EH (cell line): ENCODE measurements at regions not wholly inside any gene's neighbourhood (a gene's known extent, or its start where the extent isn't known, plus 50 kb on each side); places are given as distances from the start of the nearest gene placed in this dataset.

ENCODE experiments used
- DNase-seq: peaks from one replicate; pipeline ENCODE4 v3.0.0-alpha.2; 2015; ENCODE audit warnings: low read depth

GRCh38 chr4:138562544-138562991, 320.4 kb upstream of the SLC7A11 start:
- DNase-seq: peak; percentile 84

DNA sequence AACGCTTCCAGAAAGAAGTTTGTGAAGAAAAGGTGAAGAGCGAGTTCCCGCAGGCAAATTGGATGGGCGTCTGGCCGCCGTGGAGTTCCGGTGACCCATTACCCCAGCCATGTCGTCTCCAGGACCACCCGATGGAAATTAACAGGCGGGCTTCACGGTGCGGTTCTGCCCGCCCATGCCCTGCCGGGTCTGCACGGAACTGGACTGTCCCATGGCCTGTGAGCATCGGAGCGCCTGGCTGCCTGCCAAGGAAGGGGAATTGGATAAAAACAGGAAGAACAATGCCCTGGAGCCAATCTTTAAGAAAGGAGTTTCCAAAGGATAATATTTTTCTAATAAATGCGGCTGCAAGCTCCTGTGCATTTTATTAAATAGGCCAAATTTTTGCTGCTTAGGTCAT, 319.8 kb upstream of the SLC7A11 start:
- DNase-seq: no peak

DNA sequence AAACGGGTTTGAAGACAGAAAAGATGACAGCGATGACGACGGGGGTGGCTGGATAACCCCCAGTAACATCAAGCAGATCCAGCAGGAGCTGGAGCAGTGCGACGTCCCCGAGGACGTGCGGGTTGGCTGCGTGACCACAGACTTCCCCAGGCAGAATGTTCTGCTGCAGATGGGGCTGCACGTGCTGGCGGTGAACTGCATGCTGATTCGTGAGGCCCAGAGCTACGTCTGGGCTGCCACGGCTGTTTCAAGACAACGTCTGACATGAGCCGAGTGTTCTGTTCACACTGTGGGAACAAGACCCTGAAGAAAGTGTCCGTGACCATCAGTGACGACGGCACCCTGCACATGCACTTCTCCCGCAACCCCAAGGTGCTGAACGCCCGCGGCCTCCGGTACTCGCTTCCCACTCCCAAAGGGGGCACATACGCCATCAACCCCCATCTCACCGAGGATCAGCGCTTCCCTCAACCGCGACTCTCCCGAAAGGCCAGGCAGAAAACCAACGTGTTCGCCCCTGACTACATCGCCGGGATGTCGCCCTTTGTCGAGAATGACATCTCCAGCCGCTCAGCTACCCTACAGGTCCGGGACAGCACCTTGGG, 319.2 kb upstream of the SLC7A11 start:
- no peak for DNase-seq

GRCh38 chr4:138560448-138560847, 318.3 kb upstream of the SLC7A11 start:
- no peak for DNase-seq

GRCh38 chr4:138558886-138559285, 316.7 kb upstream of the SLC7A11 start:
- DNase-seq: peak; percentile 24

DNA sequence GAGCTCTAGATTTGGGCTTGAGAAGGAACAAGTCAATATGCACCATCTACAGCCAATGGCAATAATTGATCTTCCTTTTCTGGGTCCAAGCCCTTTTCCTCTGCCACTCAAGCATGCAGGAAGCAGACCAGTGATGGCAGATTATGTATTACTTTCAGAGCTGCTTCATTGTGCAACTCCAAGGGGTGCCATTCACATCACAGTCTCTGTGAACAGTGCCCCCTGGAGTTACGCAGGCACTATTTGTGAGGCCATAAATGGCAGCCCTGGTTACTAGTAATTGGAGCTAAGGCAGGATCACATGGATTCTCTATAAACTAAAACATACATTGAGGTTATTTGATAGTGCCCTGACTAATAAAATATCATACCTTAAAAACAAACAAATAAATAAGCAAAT, 313.4 kb upstream of the SLC7A11 start:
- peak; percentile 36 for DNase-seq

DNA sequence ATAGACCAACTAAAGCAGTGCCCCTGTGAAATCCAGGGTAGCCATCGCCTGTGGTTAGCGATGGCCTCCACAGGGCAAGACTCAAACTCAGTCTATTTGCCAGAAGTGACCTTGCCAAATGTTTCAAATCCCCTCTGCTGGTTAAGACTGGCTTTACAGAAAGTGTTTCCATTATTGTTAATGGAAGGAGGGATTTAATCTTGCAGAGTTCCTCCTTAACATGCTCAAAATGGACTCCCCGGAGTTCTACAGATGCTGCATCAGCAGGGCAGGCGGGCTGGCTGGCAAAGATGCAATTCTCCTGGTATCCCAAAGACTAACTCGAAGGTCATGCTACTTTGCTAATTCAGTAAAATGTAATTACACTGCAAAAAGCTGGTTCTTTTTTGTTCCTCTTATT, 313.0 kb upstream of the SLC7A11 start:
- DNase-seq: no peak

- DNase-seq: no peak
These were observed 311.1 kb upstream of the SLC7A11 start for GRCh38 chr4:138553001-138553845.

GRCh38 chr4:138542191-138542776, 300.1 kb upstream of the SLC7A11 start:
- DNase-seq: peak; percentile 54

DNA sequence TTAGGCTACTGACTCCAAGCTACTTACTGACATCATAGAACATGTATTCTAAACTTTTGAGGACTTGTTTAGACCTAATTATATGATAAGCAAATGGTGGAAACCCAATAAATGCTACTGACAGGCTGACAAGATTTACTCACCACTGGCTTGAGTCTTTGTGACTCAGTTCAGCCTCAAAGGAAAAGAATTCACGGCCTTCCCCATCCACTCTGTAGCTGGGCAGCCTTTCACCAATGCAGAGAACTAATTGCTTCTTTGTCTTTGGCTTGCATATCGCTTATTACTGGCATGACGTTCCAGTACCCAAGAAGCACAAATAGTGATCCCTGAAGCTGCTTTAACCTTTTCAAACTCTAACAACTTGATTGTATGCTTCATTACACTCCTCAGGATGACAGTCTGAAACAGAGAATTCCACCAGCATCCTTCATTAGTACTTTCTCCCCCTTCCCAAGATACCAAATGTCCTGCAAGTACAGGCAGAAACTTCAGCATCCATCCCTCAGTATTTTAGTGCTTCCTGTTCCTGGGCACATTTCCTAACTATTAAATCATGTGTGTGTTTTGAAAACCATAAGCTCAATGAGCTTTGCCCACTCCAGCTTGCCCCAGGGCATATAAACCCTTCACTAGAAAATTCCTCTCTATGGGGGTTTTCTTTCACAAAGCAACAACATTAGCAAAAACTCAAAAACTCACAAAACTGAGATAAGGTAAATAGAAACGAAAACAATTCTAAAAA, 298.1 kb upstream of the SLC7A11 start:
- DNase-seq: peak; percentile 88

DNA sequence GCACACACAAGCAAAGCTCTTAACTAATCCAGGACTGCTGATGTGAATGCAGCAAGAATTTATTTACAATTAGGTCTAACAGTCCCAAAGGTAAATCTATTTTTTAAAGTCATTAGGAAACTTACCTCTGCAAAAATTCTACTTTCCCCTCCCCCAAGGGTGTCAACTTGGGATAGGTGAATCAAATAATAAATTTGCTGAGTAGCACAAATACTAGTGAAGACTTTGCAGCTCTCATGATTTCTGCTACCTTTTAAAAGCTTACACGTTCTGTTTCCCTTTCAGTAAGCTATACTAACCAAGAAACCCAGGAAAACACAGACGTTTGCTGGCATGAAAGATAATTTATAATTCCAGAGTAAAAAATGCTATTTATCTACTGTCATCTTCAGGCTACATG, 296.6 kb upstream of the SLC7A11 start:
- DNase-seq: no peak

DNA sequence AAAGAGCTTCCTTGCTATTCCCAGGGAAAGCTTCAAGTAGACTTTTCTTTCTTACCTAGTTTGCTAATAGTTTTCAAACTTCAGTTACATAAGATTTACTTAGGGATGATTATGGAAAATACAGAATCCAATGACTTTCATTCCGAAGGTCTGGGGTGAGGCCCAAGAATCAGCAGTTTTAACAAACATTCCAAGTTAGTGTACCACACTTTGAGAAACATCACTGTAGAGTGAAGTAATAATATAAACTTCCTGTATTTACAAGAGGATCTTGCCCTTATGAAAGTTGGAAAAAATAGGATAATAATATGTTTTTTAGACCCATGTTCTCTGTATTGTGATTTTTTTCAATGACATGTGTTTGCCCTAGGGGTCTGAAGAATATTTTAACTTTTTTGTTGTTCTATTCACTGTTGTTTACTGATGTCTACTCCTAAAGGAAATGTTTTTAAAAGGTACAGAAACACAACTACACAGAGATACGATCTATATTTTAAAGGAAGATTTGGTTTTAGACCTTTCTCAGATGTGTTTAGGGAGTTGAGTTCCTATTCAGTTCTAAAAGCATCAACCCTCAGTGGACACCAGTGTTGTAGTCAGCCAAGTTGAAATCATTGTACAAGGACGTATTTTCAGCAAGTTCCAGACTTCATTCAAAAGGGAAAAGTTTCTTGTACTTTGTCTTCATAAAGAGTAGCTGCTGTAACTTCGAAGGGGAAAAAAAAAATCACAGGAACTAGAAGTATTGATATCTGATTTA, 295.8 kb upstream of the SLC7A11 start:
- DNase-seq: peak; percentile 28

GRCh38 chr4:138535316-138535715, 293.2 kb upstream of the SLC7A11 start:
- peak; percentile 86 for DNase-seq

GRCh38 chr4:138522366-138522765, 280.2 kb upstream of the SLC7A11 start:
- DNase-seq: peak; percentile 58

GRCh38 chr4:138521809-138522208, 279.7 kb upstream of the SLC7A11 start:
- no peak for DNase-seq

DNA sequence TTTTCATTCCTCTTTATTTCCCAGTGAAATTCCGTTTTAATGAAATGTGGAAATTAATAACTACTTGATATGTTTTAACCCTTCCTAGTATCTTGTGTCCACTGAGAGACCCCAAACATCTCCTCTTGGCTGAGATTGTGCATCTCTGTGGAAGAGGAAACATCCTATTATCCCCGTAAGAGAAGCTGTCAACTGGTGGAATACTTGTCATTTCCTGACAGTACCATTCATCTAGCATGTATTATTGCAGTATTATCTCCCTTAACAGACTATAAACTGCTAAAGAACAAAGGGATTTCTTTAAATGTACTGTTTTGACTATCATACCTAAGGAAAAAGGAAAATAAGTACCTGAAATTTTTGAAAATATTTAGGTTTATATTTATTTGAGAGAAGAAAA, 277.3 kb upstream of the SLC7A11 start:
- no peak for DNase-seq

DNA sequence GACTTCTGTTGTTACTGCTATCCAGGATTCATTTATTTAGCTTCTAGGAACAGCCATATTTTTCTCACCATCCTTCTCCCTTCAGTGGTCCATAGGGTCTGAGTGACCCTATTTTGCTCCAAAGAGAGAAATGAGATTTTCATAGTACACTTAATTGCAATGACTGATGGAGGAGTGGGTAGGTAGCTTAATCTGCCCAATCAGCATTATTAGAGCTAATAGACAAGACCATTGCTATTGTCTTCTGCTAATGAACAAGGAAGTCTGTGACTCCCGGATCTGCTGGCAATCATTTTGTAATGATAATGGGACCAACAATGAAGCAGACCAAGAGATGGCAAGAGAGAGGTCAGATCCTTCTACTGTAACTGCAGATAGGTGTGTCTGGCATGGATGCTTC, 271.4 kb upstream of the SLC7A11 start:
- no peak for DNase-seq

DNA sequence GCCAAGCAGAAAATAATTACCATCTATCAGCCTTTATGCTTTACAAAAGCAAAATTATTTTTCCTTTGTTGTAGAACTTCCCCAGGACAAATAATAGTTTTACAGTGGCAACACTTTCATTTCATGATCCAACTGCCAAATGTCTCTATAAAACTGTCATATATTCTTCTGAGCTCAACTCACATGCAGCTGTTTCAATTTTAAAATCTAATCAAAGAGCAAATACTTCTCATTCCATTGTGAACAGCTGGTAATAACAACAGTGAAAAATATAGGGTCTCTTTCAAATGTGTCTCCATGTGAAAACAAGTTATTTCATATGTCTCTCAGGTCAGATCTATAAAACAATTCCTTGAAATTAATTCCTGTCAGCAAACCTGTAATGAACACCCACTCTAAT, 270.6 kb upstream of the SLC7A11 start:
- peak; percentile 24 for DNase-seq

- DNase-seq: peak; percentile 81
These were observed 267.9 kb upstream of the SLC7A11 start for GRCh38 chr4:138510053-138510452.

GRCh38 chr4:138509346-138509745, 267.2 kb upstream of the SLC7A11 start:
- DNase-seq: no peak

GRCh38 chr4:138507522-138507921, 265.4 kb upstream of the SLC7A11 start:
- DNase-seq: peak; percentile 86

- DNase-seq: no peak
These were observed 259.5 kb upstream of the SLC7A11 start for GRCh38 chr4:138501614-138502013.
